HCT116 (cell line): ENCODE measurements at regions not wholly inside any gene's neighbourhood (a gene's known extent, or its start where the extent isn't known, plus 50 kb on each side); places are given as distances from the start of the nearest gene placed in this dataset.

Experiments
- ATF3 ChIP-seq: IDR thresholded peaks from 2 replicates; pipeline ENCODE4 v1.6.1; 2012
- CTCF ChIP-seq, 3 experiments: fragments of 200-600 bp in 1 of 3; sonication (generic) in 1 of 3; IDR thresholded peaks in 2 of 3; conservative IDR thresholded peaks in 1 of 3; 2 replicates each; pipeline ENCODE4 v1.5.1; 2012 to 2017; ENCODE audit warnings: low read depth in 2 of 3, low read length in 2 of 3, antibody characterized with exemption in 1 of 3, borderline replicate concordance in 1 of 3, control low read depth in 1 of 3, mild to moderate bottlenecking in 1 of 3, mixed read lengths in 1 of 3, mixed run types in 1 of 3, moderate library complexity in 1 of 3; ENCODE audit not compliant: insufficient read depth in 1 of 3
- EZH2phosphoT487 ChIP-seq: fragments of 200-600 bp; IDR thresholded peaks from 2 replicates; pipeline ENCODE4 v1.6.1; 2018; ENCODE audit warnings: antibody characterized with exemption, borderline replicate concordance
- POLR2A ChIP-seq: IDR thresholded peaks from 2 replicates; pipeline ENCODE4 v1.7.0; 2011; ENCODE audit warnings: borderline replicate concordance; ENCODE audit not compliant: insufficient read depth, insufficient read length; ENCODE audit errors: extremely low read depth
- POLR2AphosphoS5 ChIP-seq: IDR thresholded peaks from 2 replicates; pipeline ENCODE4 v1.6.1; 2011; ENCODE audit warnings: mild to moderate bottlenecking, low read depth, low read length, moderate library complexity
- SP1 ChIP-seq: IDR thresholded peaks from 2 replicates; pipeline ENCODE4 v1.6.1; 2012; ENCODE audit warnings: low read depth
- SRF ChIP-seq: IDR thresholded peaks from 2 replicates; pipeline ENCODE4 v1.6.1; 2012; ENCODE audit warnings: low read depth
- YY1 ChIP-seq: IDR thresholded peaks from 2 replicates; pipeline ENCODE4 v1.6.1; 2011; ENCODE audit warnings: low read length, low read depth, moderate library complexity, mild to moderate bottlenecking; ENCODE audit not compliant: insufficient replicate concordance; ENCODE audit errors: extremely low read depth
- ZBTB33 ChIP-seq: IDR thresholded peaks from 2 replicates; pipeline ENCODE4 v1.6.1; 2011; ENCODE audit warnings: mild to moderate bottlenecking, low read length, moderate library complexity; ENCODE audit not compliant: insufficient replicate concordance; ENCODE audit errors: extremely low read depth
- ZNF274 ChIP-seq: fragments of 200-500 bp; sonication (Bioruptor generic); IDR thresholded peaks from 2 replicates; pipeline ENCODE4 v1.6.1; 2014; ENCODE audit warnings: mild to moderate bottlenecking, low read depth, low read length, inconsistent platforms
- TF ChIP-seq, protein P1 (sequence below): IDR thresholded peaks from 2 replicates; pipeline ENCODE4 v1.6.1; 2012

DNA sequence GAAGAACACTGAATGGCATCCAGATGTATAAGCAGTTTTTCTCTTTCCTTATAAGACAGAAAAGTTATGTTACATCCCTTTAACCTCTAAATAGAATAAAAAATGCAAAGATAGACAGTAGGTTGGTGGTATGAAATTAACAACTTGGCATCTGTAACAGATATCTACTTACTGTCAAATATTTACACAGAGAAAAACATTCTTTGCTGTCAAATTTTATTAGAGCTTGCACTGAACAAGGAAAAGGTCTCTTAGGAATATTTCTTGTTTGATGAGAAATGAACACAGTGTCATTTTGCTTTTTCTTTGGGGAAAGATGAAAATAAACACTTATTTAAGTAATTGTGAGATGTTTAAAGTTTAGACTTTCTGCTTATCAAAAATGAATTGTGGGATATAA lies 65.6 kb upstream of the PCDH15 start:
- no peak for TF ChIP-seq CTCF (IDR thresholded peaks at IDR 0.05 in 2 of 3, conservative IDR thresholded peaks at IDR 0.05 in 1 of 3; ENCODE audit: borderline replicate concordance in 1 of 3, insufficient read depth in 1 of 3, low read depth in 2 of 3, low read length in 2 of 3)
- TF ChIP-seq ZNF274: no peak
- TF ChIP-seq YY1: no peak
- no peak for TF ChIP-seq ZBTB33
- no peak for TF ChIP-seq SP1
- no peak for TF ChIP-seq POLR2AphosphoS5
- TF ChIP-seq ATF3: no peak
- TF ChIP-seq SRF: no peak
- TF ChIP-seq EZH2phosphoT487: no peak
- TF ChIP-seq POLR2A: no peak
- TF ChIP-seq, protein P1, sequence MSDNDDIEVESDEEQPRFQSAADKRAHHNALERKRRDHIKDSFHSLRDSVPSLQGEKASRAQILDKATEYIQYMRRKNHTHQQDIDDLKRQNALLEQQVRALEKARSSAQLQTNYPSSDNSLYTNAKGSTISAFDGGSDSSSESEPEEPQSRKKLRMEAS: no peak
